Osteocyte (in vitro differentiated cells): ENCODE measurements at regions not wholly inside any gene's neighbourhood (a gene's known extent, or its start where the extent isn't known, plus 50 kb on each side); places are given as distances from the start of the nearest gene placed in this dataset.
"Not testable (repeated sequence)": the region's sequence is repeated elsewhere in the genome, so short reads cannot be mapped to it uniquely, and the experiment has no call there.

Source experiments
- DNase-seq: peaks from one replicate; pipeline ENCODE4 v3.0.0; 2021; ENCODE audit warnings: mixed read lengths; ENCODE audit not compliant: unreplicated experiment; ENCODE audit errors: extremely low spot score
- H3K27ac Mint-ChIP-seq: one replicate; pipeline ENCODE4 v1.8.0; 2021; ENCODE audit warnings: mild to moderate bottlenecking, mixed read lengths; ENCODE audit not compliant: unreplicated experiment
- H3K27me3 Mint-ChIP-seq: one replicate; pipeline ENCODE4 v1.8.0; 2021; ENCODE audit warnings: mixed read lengths; ENCODE audit not compliant: unreplicated experiment
- H3K36me3 Mint-ChIP-seq: one replicate; pipeline ENCODE4 v1.8.0; 2021; ENCODE audit warnings: mixed read lengths; ENCODE audit not compliant: unreplicated experiment
- H3K4me1 Mint-ChIP-seq: one replicate; pipeline ENCODE4 v1.8.0; 2021; ENCODE audit warnings: mixed read lengths; ENCODE audit not compliant: unreplicated experiment
- H3K4me3 Mint-ChIP-seq: one replicate; pipeline ENCODE4 v1.8.0; 2021; ENCODE audit warnings: mild to moderate bottlenecking, moderate library complexity, mixed read lengths; ENCODE audit not compliant: unreplicated experiment
- H3K9me3 Mint-ChIP-seq: one replicate; pipeline ENCODE4 v1.8.0; 2021; ENCODE audit warnings: mixed read lengths; ENCODE audit not compliant: unreplicated experiment
- CTCF ChIP-seq: fragments of 200-600 bp; sonication (generic); IDR thresholded peaks from 2 replicates; pipeline ENCODE4 v1.5.0; 2021; ENCODE audit warnings: antibody characterized with exemption, mild to moderate bottlenecking, moderate library complexity

DNA sequence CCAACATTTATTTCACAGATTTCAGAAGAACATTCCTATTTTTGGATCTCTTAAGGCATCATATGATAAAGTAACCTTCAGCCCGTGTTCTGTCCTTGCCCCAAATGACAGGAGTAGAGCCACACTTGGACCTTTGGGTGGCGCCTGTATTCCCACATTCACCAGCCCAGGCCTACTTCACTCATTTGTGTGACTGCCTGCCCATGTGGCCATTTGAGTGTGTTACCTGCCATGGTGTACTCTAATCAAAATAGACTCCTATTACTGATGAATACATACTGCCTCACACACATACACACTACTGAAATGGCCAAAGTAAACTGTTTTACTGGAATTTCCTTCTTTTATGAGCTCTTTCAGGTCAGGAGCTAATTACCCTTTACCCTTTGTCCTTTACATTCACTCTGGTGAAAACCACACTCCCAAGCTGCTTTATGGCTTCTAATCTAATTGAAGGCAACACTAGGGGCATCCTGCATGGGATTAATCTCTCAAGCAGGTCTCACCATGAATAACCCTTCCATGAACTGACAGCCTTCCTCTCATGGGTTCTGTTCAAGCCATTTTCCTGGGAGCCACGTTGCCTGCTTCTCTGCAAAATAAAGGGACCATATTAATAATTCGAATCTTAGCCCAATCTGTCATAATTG lies 271.0 kb upstream of the GALNT5 start:
- DNase-seq, result no peak
- Mint-ChIP-seq H3K9me3 (no peaks in the 10 kb centered on the region), H3K27ac (no peak overlapping the region), H3K36me3 (no peaks in the 10 kb centered on the region), H3K4me1 (no peaks in the 10 kb centered on the region), H3K4me3 (no peak overlapping the region), H3K27me3 (peaks cover 39% of the 10 kb centered on the region)
- TF ChIP-seq CTCF, result no peak

DNA sequence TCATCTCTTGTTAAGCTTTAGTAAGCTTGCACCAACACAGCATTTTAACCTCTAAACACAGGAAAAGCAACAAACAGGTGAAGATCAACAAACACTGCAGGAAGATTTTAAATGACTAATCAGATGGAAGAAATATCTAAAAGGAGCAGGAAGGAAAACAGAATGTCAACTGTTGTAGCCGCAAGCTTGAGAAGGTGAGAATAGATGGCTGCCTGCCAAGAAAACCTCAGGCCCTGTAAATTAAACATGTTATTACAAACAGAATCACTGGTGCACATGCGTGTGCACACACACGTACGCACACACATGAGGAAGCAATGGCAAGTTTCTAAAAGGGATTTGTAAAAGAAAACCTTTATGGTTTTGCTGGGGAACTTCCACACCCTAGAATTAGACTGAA lies 257.8 kb upstream of the GALNT5 start:
- Mint-ChIP-seq H3K27ac (no peak overlapping the region), H3K4me3 (no peak overlapping the region), H3K27me3 (peaks cover 33% of the 10 kb centered on the region), H3K4me1 (no peaks in the 10 kb centered on the region), H3K36me3 (no peaks in the 10 kb centered on the region), H3K9me3 (no peaks in the 10 kb centered on the region)
- DNase-seq, result no peak
- no peak for TF ChIP-seq CTCF

GRCh38 chr2:157004789-157005188 lies 252.7 kb upstream of the GALNT5 start:
- Mint-ChIP-seq H3K4me1 (no peaks in the 10 kb centered on the region), H3K36me3 (no peaks in the 10 kb centered on the region), H3K9me3 (peaks cover 6% of the 10 kb centered on the region), H3K27me3 (peaks cover 46% of the 10 kb centered on the region), H3K4me3 (no peak overlapping the region), H3K27ac (no peak overlapping the region)
- TF ChIP-seq CTCF, result no peak
- no peak for DNase-seq

- DNase-seq, result no peak
- no peak overlapping the region for H3K4me3 Mint-ChIP-seq
- H3K36me3 Mint-ChIP-seq, result no peaks in the 10 kb centered on the region
- H3K9me3 Mint-ChIP-seq, result peaks cover 8% of the 10 kb centered on the region
- no peaks in the 10 kb centered on the region for H3K4me1 Mint-ChIP-seq
- peaks cover 35% of the 10 kb centered on the region for H3K27me3 Mint-ChIP-seq
- TF ChIP-seq CTCF, result no peak
- no peak overlapping the region for H3K27ac Mint-ChIP-seq
Measured at GRCh38 chr2:157015015-157015575, 242.4 kb upstream of the GALNT5 start.

GRCh38 chr2:157023264-157023663 lies 234.2 kb upstream of the GALNT5 start:
- H3K4me3 Mint-ChIP-seq, H3K9me3 Mint-ChIP-seq, H3K27ac Mint-ChIP-seq, DNase-seq, H3K4me1 Mint-ChIP-seq, H3K36me3 Mint-ChIP-seq: not testable (repeated sequence)
- H3K27me3 Mint-ChIP-seq, result peaks cover 11% of the 10 kb centered on the region
